HEK293T (cell line): ENCODE measurements at regions not wholly inside any gene's neighbourhood (a gene's known extent, or its start where the extent isn't known, plus 50 kb on each side); places are given as distances from the start of the nearest gene placed in this dataset.

Experiments
- CTCF ChIA-PET: fragments of 350-600 bp; formaldehyde crosslinking; extraction: SDS; loops from one replicate; lab custom pipeline; 2021; ENCODE audit warnings: antibody characterized with exemption, inconsistent platforms; lab: Yijun Ruan, JAX
- POLR2A ChIA-PET: fragments of 350-600 bp; formaldehyde crosslinking; extraction: SDS; loops from one replicate; lab custom pipeline; 2020; ENCODE audit warnings: antibody characterized with exemption, inconsistent platforms; lab: Yijun Ruan, JAX
- DNase-seq: peaks from one replicate; pipeline ENCODE4 v3.0.0; 2012; ENCODE audit warnings: mixed read lengths; ENCODE audit errors: extremely low spot score
- ARNT ChIP-seq: fragments of 450-650 bp; IDR thresholded peaks from 2 replicates; pipeline ENCODE4 v1.6.1; 2017; ENCODE audit warnings: mild to moderate bottlenecking
- BHLHE40 ChIP-seq: fragments of 450-650 bp; IDR thresholded peaks from 2 replicates; pipeline ENCODE4 v1.6.1; 2016; ENCODE audit warnings: mild to moderate bottlenecking, moderate library complexity, borderline replicate concordance
- CTBP1 ChIP-seq: fragments of 450-650 bp; IDR thresholded peaks from 2 replicates; pipeline ENCODE4 v1.6.1; 2016; ENCODE audit warnings: borderline replicate concordance
- ELF4 ChIP-seq: fragments of 450-650 bp; IDR thresholded peaks from 2 replicates; pipeline ENCODE4 v1.6.1; 2017; ENCODE audit warnings: antibody characterized with exemption
- FOXA1 ChIP-seq: fragments of 450-650 bp; IDR thresholded peaks from 2 replicates; pipeline ENCODE4 v1.6.1; 2016; ENCODE audit warnings: mild to moderate bottlenecking
- FOXK2 ChIP-seq: fragments of 450-650 bp; IDR thresholded peaks from 2 replicates; pipeline ENCODE4 v1.6.1; 2016; ENCODE audit warnings: mild to moderate bottlenecking
- FOXM1 ChIP-seq: fragments of 450-650 bp; IDR thresholded peaks from 2 replicates; pipeline ENCODE4 v1.6.1; 2017; ENCODE audit warnings: mild to moderate bottlenecking, borderline replicate concordance
- HDGF ChIP-seq: fragments of 450-650 bp; IDR thresholded peaks from 2 replicates; pipeline ENCODE4 v1.6.1; 2017; ENCODE audit warnings: antibody characterized with exemption, borderline replicate concordance
- L3MBTL2 ChIP-seq: fragments of 450-650 bp; conservative IDR thresholded peaks from 2 replicates; pipeline ENCODE4 v1.6.1; 2016; ENCODE audit warnings: mild to moderate bottlenecking
- LEF1 ChIP-seq: fragments of 450-650 bp; IDR thresholded peaks from 2 replicates; pipeline ENCODE4 v1.6.1; 2017; ENCODE audit warnings: mild to moderate bottlenecking, borderline replicate concordance
- NFRKB ChIP-seq: fragments of 450-650 bp; IDR thresholded peaks from 2 replicates; pipeline ENCODE4 v1.6.1; 2016; ENCODE audit warnings: mild to moderate bottlenecking, moderate library complexity
- PKNOX1 ChIP-seq: fragments of 450-650 bp; IDR thresholded peaks from 2 replicates; pipeline ENCODE4 v1.6.1; 2016
- SP1 ChIP-seq: fragments of 450-650 bp; IDR thresholded peaks from 2 replicates; pipeline ENCODE4 v1.6.1; 2017
- SUZ12 ChIP-seq: fragments of 450-650 bp; IDR thresholded peaks from 2 replicates; pipeline ENCODE4 v1.6.1; 2016; ENCODE audit warnings: mild to moderate bottlenecking
- TARDBP ChIP-seq: fragments of 450-650 bp; IDR thresholded peaks from 2 replicates; pipeline ENCODE4 v1.6.1; 2016
- ZNF384 ChIP-seq: fragments of 450-650 bp; IDR thresholded peaks from 2 replicates; pipeline ENCODE4 v1.6.1; 2016

GRCh38 chr16:51880776-51881175 is 666.2 kb downstream of the TOX3 start:
- no peak for TF ChIP-seq FOXK2
- TF ChIP-seq ELF4: no peak
- TF ChIP-seq PKNOX1: no peak
- DNase-seq: no peak
- POLR2A ChIA-PET: interaction anchor here (0.5 kb wide), 1 partner anchor 1320 kb away, joined by 3 read pairs; no protein-coding TSS in a partner anchor
- CTCF ChIA-PET: no interaction called here

GRCh38 chr16:51877686-51878085 is 669.3 kb downstream of the TOX3 start:
- POLR2A ChIA-PET: interaction anchor here (0.9 kb wide), 1 partner anchor 48 kb away, joined by 3 read pairs; no protein-coding TSS in a partner anchor
- DNase-seq: no peak
- CTCF ChIA-PET: no interaction called here
- TF ChIP-seq PKNOX1 (no peak), NFRKB (no peak), FOXM1 (no peak), FOXK2 (no peak), HDGF (no peak), ZNF384 (no peak), L3MBTL2 (no peak), ARNT (no peak), FOXA1 (no peak), CTBP1 (no peak), TARDBP (no peak), LEF1 (no peak)

- CTCF ChIA-PET: no interaction called here
- no peak for DNase-seq
- TF ChIP-seq SUZ12: no peak
- no peak for TF ChIP-seq ELF4
- TF ChIP-seq TARDBP: no peak
- TF ChIP-seq ARNT: no peak
- POLR2A ChIA-PET: no interaction called here
Observed at GRCh38 chr16:51876934-51877333, 670.0 kb downstream of the TOX3 start.

GRCh38 chr16:51876601-51876875 is 670.4 kb downstream of the TOX3 start:
- CTCF ChIA-PET: no interaction called here
- TF ChIP-seq ZNF384: no peak
- no peak for TF ChIP-seq ARNT
- TF ChIP-seq HDGF: no peak
- TF ChIP-seq SP1: no peak
- no peak for TF ChIP-seq SUZ12
- TF ChIP-seq FOXK2: no peak
- no peak for TF ChIP-seq FOXA1
- no peak for TF ChIP-seq LEF1
- TF ChIP-seq BHLHE40: no peak
- DNase-seq: no peak
- POLR2A ChIA-PET: no interaction called here

GRCh38 chr16:51875834-51876600 is 670.9 kb downstream of the TOX3 start:
- ChIA-PET POLR2A (no interaction called here), CTCF (no interaction called here)
- TF ChIP-seq FOXK2 (no peak), ZNF384 (no peak), LEF1 (no peak), NFRKB (no peak), SP1 (no peak), FOXM1 (no peak), ARNT (no peak), L3MBTL2 (no peak), ELF4 (no peak), SUZ12 (no peak), FOXA1 (no peak), PKNOX1 (no peak), HDGF (no peak), TARDBP (no peak), BHLHE40 (no peak), CTBP1 (no peak)
- no peak for DNase-seq

- ChIA-PET CTCF (no interaction called here), POLR2A (no interaction called here)
- no peak for DNase-seq
- TF ChIP-seq SUZ12 (no peak), L3MBTL2 (no peak), ARNT (no peak), CTBP1 (no peak), FOXA1 (no peak), HDGF (no peak), ZNF384 (no peak), TARDBP (no peak), PKNOX1 (no peak)
Observed at GRCh38 chr16:51872524-51872923, 674.4 kb downstream of the TOX3 start.
